Gastrocnemius medialis (tissue), 4 donors: ENCODE measurements at regions not wholly inside any gene's neighbourhood (a gene's known extent, or its start where the extent isn't known, plus 50 kb on each side); places are given as distances from the start of the nearest gene placed in this dataset.

Experiments
- ATAC-seq, 2 donors: fragments of 150-250 bp; one replicate each; pipeline ENCODE4 v1.9.1; 2016
- DNase-seq, 2 donors: peaks; one replicate each; pipeline ENCODE4 v3.0.0-alpha.2; 2019
- H3K27ac ChIP-seq, 4 donors: fragments of 200-600 bp; sonication (generic); 1 replicate in 1 of 4; 2 replicates in 3 of 4; pipeline ENCODE4 v1.5.1; 2016 to 2018; ENCODE audit warnings: mild to moderate bottlenecking in 2 of 4, moderate library complexity in 1 of 4
- H3K27me3 ChIP-seq, 3 donors: fragments of 200-600 bp; sonication (generic) in 2 of 3; 1 replicate in 1 of 3; 2 replicates in 2 of 3; pipeline versions ENCODE4 v1.5.1 to v1.6.0; 2016 to 2019; ENCODE audit warnings: mild to moderate bottlenecking in 1 of 3, moderate library complexity in 1 of 3
- H3K36me3 ChIP-seq, 2 donors: fragments of 200-600 bp; sonication (generic) in 1 of 2; one replicate each; pipeline ENCODE4 v1.5.1; 2017 to 2018
- H3K4me1 ChIP-seq, 2 donors: fragments of 200-600 bp; sonication (generic) in 1 of 2; one replicate each; pipeline ENCODE4 v1.5.1; 2016 to 2017; ENCODE audit warnings: mild to moderate bottlenecking in 2 of 2
- H3K4me3 ChIP-seq, 4 donors: fragments of 200-600 bp; sonication (generic) in 3 of 4; 1 replicate in 1 of 4; 2 replicates in 3 of 4; pipeline ENCODE4 v1.5.1; 2016 to 2019; ENCODE audit warnings: mild to moderate bottlenecking in 2 of 4
- H3K9me3 ChIP-seq, 3 donors: fragments of 200-600 bp; sonication (generic) in 2 of 3; 1 replicate in 1 of 3; 2 replicates in 2 of 3; pipeline ENCODE4 v1.5.1; 2016 to 2019
- CTCF ChIP-seq, 5 experiments: fragments of 450-650 bp in 3 of 5; fragments of 200-600 bp in 2 of 5; sonication (generic) in 2 of 5; IDR thresholded peaks in 4 of 5; conservative IDR thresholded peaks in 1 of 5; 1 replicate in 4 of 5; 2 replicates in 1 of 5; pipeline ENCODE4 v1.5.1; 2016 to 2019; ENCODE audit warnings: antibody characterized with exemption in 5 of 5, mild to moderate bottlenecking in 3 of 5, moderate library complexity in 3 of 5
- POLR2A ChIP-seq, 2 donors: fragments of 450-650 bp; IDR thresholded peaks; one replicate each; pipeline ENCODE4 v1.6.1; 2017; ENCODE audit warnings: antibody characterized with exemption in 2 of 2, mild to moderate bottlenecking in 2 of 2, moderate library complexity in 2 of 2
- in situ Hi-C, 4 donors: fragments of 200-750 bp; cut with MboI; loops; one replicate each; pipeline versions ENCODE4 v1.15.0 to v1.8.0; 2017; ENCODE audit warnings: low sequenced_read_pairs in 4 of 4
- intact Hi-C: fragments of 100-400 bp; cut with DNase I; formaldehyde crosslinking; loops from one replicate; pipeline ENCODE4 v1.15.1; 2023; ENCODE audit warnings: low total_unique reads

- Histone ChIP-seq H3K4me3 (no peak overlapping the region), H3K36me3 (no peaks in the 10 kb centered on the region), H3K9me3 (no peaks in the 10 kb centered on the region), H3K4me1 (no peaks in the 10 kb centered on the region), H3K27me3 (no peaks in the 10 kb centered on the region), H3K27ac (no peak overlapping the region)
- no peak for DNase-seq
- no peak for ATAC-seq
- TF ChIP-seq POLR2A (IDR thresholded peaks at IDR 0.05) (no peak), CTCF (IDR thresholded peaks at IDR 0.05 in 4 of 5, conservative IDR thresholded peaks at IDR 0.05 in 1 of 5) (no peak)
- intact Hi-C loops (no loop called here), in situ Hi-C loops (no loop called here)
Observed at GRCh38 chr9:21677387-21677786, 125.0 kb upstream of the MTAP start.

GRCh38 chr9:21677834-21678233, 124.6 kb upstream of the MTAP start:
- no peak for DNase-seq
- TF ChIP-seq POLR2A (IDR thresholded peaks at IDR 0.05): no peak
- TF ChIP-seq CTCF (IDR thresholded peaks at IDR 0.05 in 4 of 5, conservative IDR thresholded peaks at IDR 0.05 in 1 of 5): no peak
- H3K27ac ChIP-seq: no peak overlapping the region
- no peaks in the 10 kb centered on the region for H3K36me3 ChIP-seq
- H3K9me3 ChIP-seq: no peaks in the 10 kb centered on the region
- ATAC-seq: no peak
- H3K4me1 ChIP-seq: no peaks in the 10 kb centered on the region
- H3K27me3 ChIP-seq: no peaks in the 10 kb centered on the region
- intact Hi-C loops: no loop called here
- in situ Hi-C loops: no loop called here
- H3K4me3 ChIP-seq: no peak overlapping the region

GRCh38 chr9:21679432-21679831, 123.0 kb upstream of the MTAP start:
- Histone ChIP-seq H3K36me3 (no peaks in the 10 kb centered on the region), H3K27ac (no peak overlapping the region), H3K4me3 (no peak overlapping the region), H3K9me3 (no peaks in the 10 kb centered on the region), H3K4me1 (no peaks in the 10 kb centered on the region), H3K27me3 (no peaks in the 10 kb centered on the region)
- no peak for ATAC-seq
- DNase-seq: no peak
- TF ChIP-seq CTCF (IDR thresholded peaks at IDR 0.05 in 4 of 5, conservative IDR thresholded peaks at IDR 0.05 in 1 of 5): no peak
- TF ChIP-seq POLR2A (IDR thresholded peaks at IDR 0.05): no peak
- intact Hi-C loops (no loop called here), in situ Hi-C loops (no loop called here)

GRCh38 chr9:21680590-21680989, 121.8 kb upstream of the MTAP start:
- Histone ChIP-seq H3K4me3 (no peak overlapping the region), H3K27me3 (no peaks in the 10 kb centered on the region), H3K36me3 (no peaks in the 10 kb centered on the region), H3K4me1 (no peaks in the 10 kb centered on the region), H3K27ac (no peak overlapping the region), H3K9me3 (no peaks in the 10 kb centered on the region)
- intact Hi-C loops (no loop called here), in situ Hi-C loops (no loop called here)
- DNase-seq (no peak), ATAC-seq (no peak)
- TF ChIP-seq CTCF (IDR thresholded peaks at IDR 0.05 in 4 of 5, conservative IDR thresholded peaks at IDR 0.05 in 1 of 5): no peak
- TF ChIP-seq POLR2A (IDR thresholded peaks at IDR 0.05): no peak

GRCh38 chr9:21681641-21682040, 120.8 kb upstream of the MTAP start:
- Histone ChIP-seq H3K36me3 (no peaks in the 10 kb centered on the region), H3K27me3 (no peaks in the 10 kb centered on the region), H3K4me3 (no peak overlapping the region), H3K27ac (no peak overlapping the region), H3K4me1 (no peaks in the 10 kb centered on the region), H3K9me3 (no peaks in the 10 kb centered on the region)
- DNase-seq: no peak
- TF ChIP-seq CTCF (IDR thresholded peaks at IDR 0.05 in 4 of 5, conservative IDR thresholded peaks at IDR 0.05 in 1 of 5): no peak
- TF ChIP-seq POLR2A (IDR thresholded peaks at IDR 0.05): no peak
- in situ Hi-C loops: no loop called here
- intact Hi-C loops: no loop called here
- no peak for ATAC-seq
